Naive thymus-derived CD8-positive, alpha-beta T cell (primary cell): ENCODE measurements at regions not wholly inside any gene's neighbourhood (a gene's known extent, or its start where the extent isn't known, plus 50 kb on each side); places are given as distances from the start of the nearest gene placed in this dataset.

Source experiments
- ATAC-seq, 2 donors: fragments of 150-1000 bp; cut with Tn5 transposase in 1 of 2; sonication (Bioruptor Pico), chemical (Tn5 transposase) in 1 of 2; 1 replicate in 1 of 2; 2 replicates in 1 of 2; pipeline ENCODE4 v1.10.0; 2021; ENCODE audit warnings: mild to moderate bottlenecking in 2 of 2, moderate library complexity in 2 of 2
- POLR2A ChIA-PET: fragments of 350-600 bp; sonication (Branson Sonifier 250); formaldehyde crosslinking; loops from one replicate; lab custom pipeline; 2021; ENCODE audit warnings: antibody characterized with exemption; lab: Charles Lee
- DNase-seq, 10 donors: peaks; one replicate each; pipeline versions ENCODE4 v3.0.0 to v3.0.0-alpha.2; 2020 to 2022
- H3K27ac Mint-ChIP-seq, 10 donors: one replicate each; pipeline ENCODE4 v1.8.0; 2020 to 2022; ENCODE audit warnings: mild to moderate bottlenecking in 10 of 10, mixed read lengths in 10 of 10, moderate library complexity in 4 of 10, inconsistent platforms in 1 of 10
- H3K27me3 Mint-ChIP-seq, 5 donors: one replicate each; pipeline ENCODE4 v1.8.0; 2021 to 2022; ENCODE audit warnings: mixed read lengths in 5 of 5
- H3K36me3 Mint-ChIP-seq, 3 donors: one replicate each; pipeline ENCODE4 v1.8.0; 2020 to 2022; ENCODE audit warnings: mixed read lengths in 3 of 3, mild to moderate bottlenecking in 2 of 3, inconsistent platforms in 1 of 3
- H3K4me1 Mint-ChIP-seq, 4 donors: one replicate each; pipeline ENCODE4 v1.8.0; 2021 to 2022; ENCODE audit warnings: mixed read lengths in 4 of 4
- H3K4me3 Mint-ChIP-seq, 10 donors: one replicate each; pipeline ENCODE4 v1.8.0; 2020 to 2022; ENCODE audit warnings: mild to moderate bottlenecking in 10 of 10, mixed read lengths in 10 of 10, moderate library complexity in 6 of 10, inconsistent platforms in 1 of 10
- H3K9me3 Mint-ChIP-seq, 9 donors: one replicate each; pipeline ENCODE4 v1.8.0; 2020 to 2022; ENCODE audit warnings: mixed read lengths in 9 of 9, mild to moderate bottlenecking in 3 of 9, inconsistent platforms in 1 of 9, moderate library complexity in 1 of 9

- peaks cover 0 to 4% (median 0%) of the 10 kb centered on the region in 9 donors for H3K9me3 Mint-ChIP-seq
- no peak overlapping the region for H3K4me3 Mint-ChIP-seq
- DNase-seq (no peak), ATAC-seq (no peak)
- H3K4me1 Mint-ChIP-seq = no peaks in the 10 kb centered on the region
- H3K36me3 Mint-ChIP-seq = no peaks in the 10 kb centered on the region
- peaks cover 24 to 73% (median 43%) of the 10 kb centered on the region in 5 donors for H3K27me3 Mint-ChIP-seq
- H3K27ac Mint-ChIP-seq = no peak overlapping the region
- POLR2A ChIA-PET = no interaction called here
These were observed 65.1 kb downstream of the SLC4A3 start for GRCh38 chr2:219692521-219692920.

GRCh38 chr2:219695145-219695709 is 67.8 kb downstream of the SLC4A3 start:
- ATAC-seq (no peak), DNase-seq (no peak)
- no peaks in the 10 kb centered on the region for H3K36me3 Mint-ChIP-seq
- no peak overlapping the region for H3K4me3 Mint-ChIP-seq
- no peak overlapping the region for H3K27ac Mint-ChIP-seq
- H3K27me3 Mint-ChIP-seq = peaks cover 29 to 80% (median 48%) of the 10 kb centered on the region in 5 donors
- H3K4me1 Mint-ChIP-seq = no peaks in the 10 kb centered on the region
- H3K9me3 Mint-ChIP-seq = peaks cover 0 to 4% (median 0%) of the 10 kb centered on the region in 9 donors
- POLR2A ChIA-PET = no interaction called here

GRCh38 chr2:219697811-219698747 is 70.6 kb downstream of the SLC4A3 start:
- no peaks in the 10 kb centered on the region for H3K4me1 Mint-ChIP-seq
- H3K36me3 Mint-ChIP-seq = no peaks in the 10 kb centered on the region
- DNase-seq (no peak), ATAC-seq (no peak)
- no peak overlapping the region for H3K4me3 Mint-ChIP-seq
- POLR2A ChIA-PET = no interaction called here
- peaks cover 0 to 3% (median 0%) of the 10 kb centered on the region in 9 donors for H3K9me3 Mint-ChIP-seq
- no peak overlapping the region for H3K27ac Mint-ChIP-seq
- peaks cover 31 to 75% (median 44%) of the 10 kb centered on the region in 5 donors for H3K27me3 Mint-ChIP-seq

GRCh38 chr2:219698748-219699439 is 71.5 kb downstream of the SLC4A3 start:
- no peaks in the 10 kb centered on the region for H3K36me3 Mint-ChIP-seq
- no peak overlapping the region for H3K4me3 Mint-ChIP-seq
- no peak overlapping the region for H3K27ac Mint-ChIP-seq
- POLR2A ChIA-PET = no interaction called here
- peaks cover 0 to 3% (median 0%) of the 10 kb centered on the region in 9 donors for H3K9me3 Mint-ChIP-seq
- no peaks in the 10 kb centered on the region for H3K4me1 Mint-ChIP-seq
- ATAC-seq (no peak), DNase-seq (no peak)
- peaks cover 30 to 71% (median 37%) of the 10 kb centered on the region in 5 donors for H3K27me3 Mint-ChIP-seq

GRCh38 chr2:219699440-219699821 is 72.0 kb downstream of the SLC4A3 start:
- POLR2A ChIA-PET = no interaction called here

GRCh38 chr2:219701847-219702634 is 74.6 kb downstream of the SLC4A3 start:
- no peak overlapping the region for H3K27ac Mint-ChIP-seq
- no peak for ATAC-seq
- POLR2A ChIA-PET = no interaction called here
- H3K9me3 Mint-ChIP-seq = peaks cover 0 to 2% (median 0%) of the 10 kb centered on the region in 9 donors
- H3K4me3 Mint-ChIP-seq = no peak overlapping the region
- no peaks in the 10 kb centered on the region for H3K36me3 Mint-ChIP-seq
- no peak for DNase-seq
- peaks cover 21 to 81% (median 35%) of the 10 kb centered on the region in 5 donors for H3K27me3 Mint-ChIP-seq
- H3K4me1 Mint-ChIP-seq = no peaks in the 10 kb centered on the region

More at GRCh38 chr2:219699440-219699821, 72.0 kb downstream of the SLC4A3 start:
- H3K27me3 Mint-ChIP-seq = peaks cover 30 to 70% (median 38%) of the 10 kb centered on the region in 5 donors
- DNase-seq (no peak), ATAC-seq (no peak)
- no peak overlapping the region for H3K27ac Mint-ChIP-seq
- H3K36me3 Mint-ChIP-seq = no peaks in the 10 kb centered on the region
- H3K9me3 Mint-ChIP-seq = peaks cover 0 to 3% (median 0%) of the 10 kb centered on the region in 9 donors
- no peaks in the 10 kb centered on the region for H3K4me1 Mint-ChIP-seq
- H3K4me3 Mint-ChIP-seq = no peak overlapping the region

GRCh38 chr2:219702796-219703545 is 75.5 kb downstream of the SLC4A3 start:
- no peak overlapping the region for H3K27ac Mint-ChIP-seq
- ATAC-seq = no peak
- no peak for DNase-seq
- POLR2A ChIA-PET = no interaction called here
- no peaks in the 10 kb centered on the region for H3K36me3 Mint-ChIP-seq
- H3K4me3 Mint-ChIP-seq = no peak overlapping the region
- peaks cover 0 to 2% (median 0%) of the 10 kb centered on the region in 9 donors for H3K9me3 Mint-ChIP-seq
- H3K27me3 Mint-ChIP-seq = peaks cover 13 to 72% (median 32%) of the 10 kb centered on the region in 5 donors
- H3K4me1 Mint-ChIP-seq = no peaks in the 10 kb centered on the region

GRCh38 chr2:219704878-219705277 is 77.4 kb downstream of the SLC4A3 start:
- peaks cover 15 to 61% (median 30%) of the 10 kb centered on the region in 5 donors for H3K27me3 Mint-ChIP-seq
- no peaks in the 10 kb centered on the region for H3K4me1 Mint-ChIP-seq
- ATAC-seq (no peak), DNase-seq (no peak)
- no peaks in the 10 kb centered on the region for H3K36me3 Mint-ChIP-seq
- H3K4me3 Mint-ChIP-seq = no peak overlapping the region
- no peak overlapping the region for H3K27ac Mint-ChIP-seq
- H3K9me3 Mint-ChIP-seq = peaks cover 0 to 2% (median 0%) of the 10 kb centered on the region in 9 donors
- POLR2A ChIA-PET = no interaction called here

GRCh38 chr2:219706823-219707281 is 79.4 kb downstream of the SLC4A3 start:
- Mint-ChIP-seq H3K27me3 (peaks cover 19 to 71% (median 29%) of the 10 kb centered on the region in 5 donors), H3K27ac (no peak overlapping the region), H3K4me3 (no peak overlapping the region), H3K36me3 (no peaks in the 10 kb centered on the region), H3K4me1 (no peaks in the 10 kb centered on the region), H3K9me3 (peaks cover 0 to 2% (median 0%) of the 10 kb centered on the region in 9 donors)
- DNase-seq = no peak
- no peak for ATAC-seq
- POLR2A ChIA-PET = no interaction called here

GRCh38 chr2:219707496-219708285 is 80.3 kb downstream of the SLC4A3 start:
- H3K27me3 Mint-ChIP-seq = peaks cover 21 to 71% (median 32%) of the 10 kb centered on the region in 5 donors
- no peak for DNase-seq
- no peak overlapping the region for H3K4me3 Mint-ChIP-seq
- POLR2A ChIA-PET = no interaction called here
- peaks cover 0 to 7% (median 0%) of the 10 kb centered on the region in 9 donors for H3K9me3 Mint-ChIP-seq
- H3K27ac Mint-ChIP-seq = no peak overlapping the region
- no peak for ATAC-seq
- H3K4me1 Mint-ChIP-seq = no peaks in the 10 kb centered on the region
- H3K36me3 Mint-ChIP-seq = no peaks in the 10 kb centered on the region

GRCh38 chr2:219709331-219709761 is 81.9 kb downstream of the SLC4A3 start:
- H3K27me3 Mint-ChIP-seq = peaks cover 22 to 67% (median 30%) of the 10 kb centered on the region in 5 donors
- H3K9me3 Mint-ChIP-seq = peaks cover 0 to 17% (median 5%) of the 10 kb centered on the region in 9 donors
- DNase-seq (no peak), ATAC-seq (no peak)
- H3K4me1 Mint-ChIP-seq = no peaks in the 10 kb centered on the region
- no peak overlapping the region for H3K27ac Mint-ChIP-seq
- H3K4me3 Mint-ChIP-seq = no peak overlapping the region
- POLR2A ChIA-PET = no interaction called here
- no peaks in the 10 kb centered on the region for H3K36me3 Mint-ChIP-seq
